GM23248 (cell line): ENCODE measurements at regions not wholly inside any gene's neighbourhood (a gene's known extent, or its start where the extent isn't known, plus 50 kb on each side); places are given as distances from the start of the nearest gene placed in this dataset.
A peak's percentile ranks its signal among the peaks of the same experiment; 100 is the strongest.

ENCODE experiments used
- DNase-seq: peaks from one replicate; pipeline ENCODE4 v3.0.0-alpha.2; 2015
- H2AFZ ChIP-seq: fragments of 200-600 bp; sonication (generic); 2 replicates; pipeline ENCODE4 v1.6.1; 2016; ENCODE audit warnings: antibody characterized with exemption
- H3F3A ChIP-seq: fragments of 200-600 bp; sonication (generic); 2 replicates; pipeline ENCODE4 v1.6.1; 2016; ENCODE audit warnings: mild to moderate bottlenecking, antibody characterized with exemption, mixed run types; ENCODE audit not compliant: insufficient read depth
- H3K27ac ChIP-seq: fragments of 200-600 bp; sonication (generic); 2 replicates; pipeline ENCODE4 v1.5.1; 2016; ENCODE audit warnings: mild to moderate bottlenecking
- H3K27me3 ChIP-seq: fragments of 200-600 bp; sonication (generic); replicated peaks from 2 replicates; pipeline ENCODE4 v1.6.1; 2016; ENCODE audit warnings: mild to moderate bottlenecking; ENCODE audit not compliant: insufficient read depth
- H3K36me3 ChIP-seq: fragments of 200-600 bp; sonication (generic); 2 replicates; pipeline ENCODE4 v1.6.1; 2016; ENCODE audit warnings: low read depth, mild to moderate bottlenecking
- H3K4me1 ChIP-seq: fragments of 200-600 bp; sonication (generic); 2 replicates; pipeline ENCODE4 v1.6.1; 2016; ENCODE audit warnings: mild to moderate bottlenecking; ENCODE audit not compliant: insufficient read depth
- H3K4me2 ChIP-seq: fragments of 200-600 bp; sonication (generic); one replicate; pipeline ENCODE4 v1.6.1; 2016; ENCODE audit warnings: mild to moderate bottlenecking; ENCODE audit not compliant: unreplicated experiment
- H3K4me3 ChIP-seq: fragments of 200-600 bp; sonication (generic); 2 replicates; pipeline ENCODE4 v1.5.1; 2016; ENCODE audit warnings: mild to moderate bottlenecking
- H3K79me2 ChIP-seq: fragments of 200-600 bp; sonication (generic); 2 replicates; pipeline ENCODE4 v1.6.1; 2016; ENCODE audit warnings: mild to moderate bottlenecking; ENCODE audit not compliant: insufficient read depth
- H3K9ac ChIP-seq: fragments of 200-600 bp; sonication (generic); 2 replicates; pipeline ENCODE4 v1.6.1; 2016; ENCODE audit warnings: mild to moderate bottlenecking
- H3K9me2 ChIP-seq: fragments of 200-600 bp; sonication (generic); 2 replicates; pipeline ENCODE4 v1.6.1; 2016; ENCODE audit warnings: mixed run types, mild to moderate bottlenecking, moderate library complexity; ENCODE audit not compliant: insufficient read depth
- H3K9me3 ChIP-seq: fragments of 200-600 bp; sonication (generic); one replicate; pipeline ENCODE4 v1.6.1; 2017; ENCODE audit warnings: low read depth
- H4K20me1 ChIP-seq: fragments of 200-600 bp; sonication (generic); 2 replicates; pipeline ENCODE4 v1.6.0; 2016; ENCODE audit not compliant: insufficient read depth
- EZH2 ChIP-seq: fragments of 200-600 bp; sonication (generic); IDR thresholded peaks from 2 replicates; pipeline ENCODE4 v1.6.1; 2018; ENCODE audit warnings: antibody characterized with exemption, mild to moderate bottlenecking; ENCODE audit not compliant: insufficient read depth, poor library complexity, severe bottlenecking
- EZH2phosphoT487 ChIP-seq: fragments of 200-600 bp; sonication (generic); IDR thresholded peaks from 2 replicates; pipeline ENCODE4 v1.6.1; 2018; ENCODE audit warnings: antibody characterized with exemption, moderate library complexity, mild to moderate bottlenecking, low read depth; ENCODE audit not compliant: insufficient read depth
- WGBS, 2 experiments: methylation state at CpG; one replicate each; pipeline ENCODE4 v1.1.6; 2015 to 2017; ENCODE audit warnings: low lambda C conversion rate in 2 of 2, low coverage in 1 of 2; ENCODE audit errors: missing lambda C conversion rate in 2 of 2; 5-methylcytosine and 5-hydroxymethylcytosine counted together
- in situ Hi-C: fragments of 300-500 bp; cut with MboI; formaldehyde crosslinking; loops from 2 replicates; pipeline ENCODE4 v1.15.0; 2020

DNA sequence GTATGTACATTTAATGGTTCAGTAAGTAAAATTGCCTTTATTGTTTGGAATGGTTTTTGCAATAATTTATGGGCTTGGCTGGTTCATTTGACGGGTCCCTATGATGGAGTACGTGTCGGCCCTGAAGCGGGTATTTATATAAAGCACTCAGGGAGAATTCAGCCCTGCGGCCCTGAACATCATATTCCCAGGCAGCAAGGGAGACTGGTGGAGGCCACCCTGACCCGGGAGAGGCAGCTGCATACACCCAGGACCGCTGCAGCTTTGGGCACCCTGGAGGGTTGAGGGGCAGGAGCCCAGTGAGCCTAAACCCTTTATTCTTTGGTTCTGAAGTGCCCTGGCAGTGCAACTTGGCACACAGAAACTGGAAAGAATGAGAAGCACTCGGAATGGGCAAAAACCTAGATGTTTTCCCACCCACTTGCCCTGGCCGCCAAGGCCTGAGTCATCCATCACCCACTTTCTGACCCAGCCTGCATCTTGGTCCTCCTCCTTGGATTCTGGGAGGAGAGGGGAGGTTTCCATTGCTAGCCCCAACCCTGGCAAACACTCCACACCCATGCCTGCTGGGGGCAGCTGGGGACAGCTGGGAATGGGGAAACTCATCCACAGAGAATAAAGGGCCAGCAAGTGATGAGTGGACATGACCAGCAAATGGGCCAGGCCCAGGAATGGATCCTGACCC is 162.2 kb upstream of the TNRC6C start:
- Histone ChIP-seq H3K4me2 (no peak overlapping the region), H3K9me3 (no peaks in the 10 kb centered on the region), H4K20me1 (no peaks in the 10 kb centered on the region), H3K4me3 (no peak overlapping the region), H3K9ac (no peak overlapping the region), H3K79me2 (no peaks in the 10 kb centered on the region), H3K27ac (no peak overlapping the region), H3K9me2 (no peaks in the 10 kb centered on the region), H3K36me3 (no peaks in the 10 kb centered on the region), H2AFZ (no peak overlapping the region), H3K27me3 (peaks cover 2% of the 10 kb centered on the region), H3K4me1 (peaks cover 11% of the 10 kb centered on the region; the same call in 1 of the 2 replicates), H3F3A (no peaks in the 10 kb centered on the region)
- WGBS, 2 experiments = 27 to 28% methylated on average over 9 of the region's 9 CpGs
- in situ Hi-C loops = no loop called here
- peak; percentile 81 for DNase-seq
- TF ChIP-seq EZH2 (no peak), EZH2phosphoT487 (no peak)

- Histone ChIP-seq H3K9ac (no peak overlapping the region), H2AFZ (no peak overlapping the region), H3K4me1 (peaks cover 11% of the 10 kb centered on the region; the same call in 1 of the 2 replicates), H3K27ac (no peak overlapping the region), H3K9me3 (no peaks in the 10 kb centered on the region), H3F3A (no peaks in the 10 kb centered on the region), H3K36me3 (no peaks in the 10 kb centered on the region), H3K9me2 (no peaks in the 10 kb centered on the region), H3K4me2 (no peak overlapping the region), H3K79me2 (no peaks in the 10 kb centered on the region), H3K4me3 (no peak overlapping the region), H3K27me3 (peaks cover 15% of the 10 kb centered on the region), H4K20me1 (no peaks in the 10 kb centered on the region)
- WGBS, 2 experiments = 57 to 60% methylated on average over 7 of the region's 7 CpGs
- no peak for DNase-seq
- TF ChIP-seq EZH2 = no peak
- TF ChIP-seq EZH2phosphoT487 = no peak
- in situ Hi-C loops = no loop called here
Measured at GRCh38 chr17:77798031-77798430, 160.5 kb upstream of the TNRC6C start.

- no peak overlapping the region for H2AFZ ChIP-seq
- peaks cover 20% of the 10 kb centered on the region for H3K27me3 ChIP-seq
- 85 to 88% methylated on average over 8 of the region's 8 CpGs for WGBS, 2 experiments
- H3K36me3 ChIP-seq = no peaks in the 10 kb centered on the region
- H3K4me2 ChIP-seq = no peak overlapping the region
- no peak for DNase-seq
- no peak overlapping the region for H3K4me3 ChIP-seq
- no peaks in the 10 kb centered on the region for H3F3A ChIP-seq
- no peaks in the 10 kb centered on the region for H3K9me3 ChIP-seq
- TF ChIP-seq EZH2 = no peak
- TF ChIP-seq EZH2phosphoT487 = no peak
- no peak overlapping the region for H3K9ac ChIP-seq
- H3K79me2 ChIP-seq = no peaks in the 10 kb centered on the region
- H4K20me1 ChIP-seq = no peaks in the 10 kb centered on the region
- no peaks in the 10 kb centered on the region for H3K9me2 ChIP-seq
- peaks cover 11% of the 10 kb centered on the region; the same call in 1 of the 2 replicates for H3K4me1 ChIP-seq
- in situ Hi-C loops = no loop called here
- H3K27ac ChIP-seq = no peak overlapping the region
Measured at GRCh38 chr17:77798481-77798880, 160.0 kb upstream of the TNRC6C start.

DNA sequence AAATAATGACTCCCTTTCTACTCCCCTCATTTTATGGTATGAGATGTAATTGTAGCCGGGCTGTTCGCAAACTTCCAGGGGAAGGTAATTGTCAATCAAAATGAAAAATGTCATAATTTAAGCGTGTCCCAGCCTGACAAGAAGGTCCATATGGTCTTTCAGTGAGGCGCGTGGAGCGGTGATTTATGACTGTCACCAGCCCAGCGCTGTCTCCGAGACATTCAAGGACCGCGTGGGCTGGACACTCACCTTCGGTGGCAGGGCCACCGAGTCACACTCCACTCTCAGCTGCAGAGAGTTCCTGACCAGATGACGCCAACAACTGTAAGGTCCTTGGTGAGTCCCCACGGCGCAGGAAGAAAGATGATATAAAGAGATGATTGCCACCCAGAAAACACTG is 157.7 kb upstream of the TNRC6C start:
- no peak for DNase-seq
- Histone ChIP-seq H4K20me1 (no peaks in the 10 kb centered on the region), H3K79me2 (no peaks in the 10 kb centered on the region), H3K4me2 (no peak overlapping the region), H3F3A (no peaks in the 10 kb centered on the region), H3K9ac (no peak overlapping the region), H3K36me3 (no peaks in the 10 kb centered on the region), H3K9me2 (no peaks in the 10 kb centered on the region), H3K4me3 (no peak overlapping the region), H3K27ac (no peak overlapping the region), H3K27me3 (peaks cover 27% of the 10 kb centered on the region), H2AFZ (no peak overlapping the region), H3K4me1 (peaks cover 10% of the 10 kb centered on the region; the same call in 1 of the 2 replicates), H3K9me3 (no peaks in the 10 kb centered on the region)
- WGBS, 2 experiments = 78 to 83% methylated on average over 15 of the region's 15 CpGs
- TF ChIP-seq EZH2 = no peak
- in situ Hi-C loops = no loop called here
